NCI-H2196 (cell line): ENCODE measurements at regions not wholly inside any gene's neighbourhood (a gene's known extent, or its start where the extent isn't known, plus 50 kb on each side); places are given as distances from the start of the nearest gene placed in this dataset.
"Not testable (repeated sequence)": the region's sequence is repeated elsewhere in the genome, so short reads cannot be mapped to it uniquely, and the experiment has no call there.

Experiments
- DNase-seq: peaks from one replicate; lab custom pipeline; 2025; ENCODE audit not compliant: unreplicated experiment; lab: John Stamatoyannopoulos, UW

DNA sequence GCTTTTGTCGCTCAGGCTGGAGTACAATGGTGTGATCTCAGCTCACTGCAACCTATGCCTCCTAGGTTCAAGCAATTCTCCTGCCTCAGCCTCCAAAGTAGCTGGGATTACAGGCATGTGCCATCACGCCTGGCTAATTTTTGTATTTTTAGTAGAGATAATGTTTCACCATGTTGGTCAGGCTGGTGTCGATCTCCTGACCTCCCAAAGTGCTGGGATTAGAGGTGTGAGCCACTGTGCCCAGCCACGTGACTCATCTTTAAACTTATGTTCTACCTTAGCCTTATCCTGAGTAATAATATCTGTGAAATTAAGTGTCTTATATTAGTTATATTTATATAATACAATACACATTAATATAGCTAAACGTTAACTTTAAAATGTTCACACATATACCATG is 101.2 kb upstream of the CADM1 start:
- DNase-seq = not testable (repeated sequence)

DNA sequence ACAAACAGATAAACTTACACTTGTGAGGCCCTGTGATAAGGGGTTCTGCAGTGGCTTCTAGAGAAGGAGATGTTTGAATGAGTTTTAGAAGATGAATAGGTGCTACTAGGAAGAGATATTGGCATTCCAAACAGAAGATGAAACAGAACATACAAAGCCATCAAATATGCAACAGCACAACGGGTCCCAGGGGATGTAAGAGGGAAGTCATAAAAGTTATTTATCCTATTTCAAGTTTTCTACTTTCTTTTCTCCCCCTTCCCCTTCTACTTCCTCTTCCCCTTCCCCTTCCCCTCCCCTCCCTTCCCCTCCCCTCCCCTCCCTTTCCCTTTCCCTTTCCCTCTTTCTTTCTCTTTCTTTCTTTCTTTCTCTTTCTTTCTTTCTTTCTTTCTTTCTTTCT is 94.9 kb upstream of the CADM1 start:
- no peak for DNase-seq

DNA sequence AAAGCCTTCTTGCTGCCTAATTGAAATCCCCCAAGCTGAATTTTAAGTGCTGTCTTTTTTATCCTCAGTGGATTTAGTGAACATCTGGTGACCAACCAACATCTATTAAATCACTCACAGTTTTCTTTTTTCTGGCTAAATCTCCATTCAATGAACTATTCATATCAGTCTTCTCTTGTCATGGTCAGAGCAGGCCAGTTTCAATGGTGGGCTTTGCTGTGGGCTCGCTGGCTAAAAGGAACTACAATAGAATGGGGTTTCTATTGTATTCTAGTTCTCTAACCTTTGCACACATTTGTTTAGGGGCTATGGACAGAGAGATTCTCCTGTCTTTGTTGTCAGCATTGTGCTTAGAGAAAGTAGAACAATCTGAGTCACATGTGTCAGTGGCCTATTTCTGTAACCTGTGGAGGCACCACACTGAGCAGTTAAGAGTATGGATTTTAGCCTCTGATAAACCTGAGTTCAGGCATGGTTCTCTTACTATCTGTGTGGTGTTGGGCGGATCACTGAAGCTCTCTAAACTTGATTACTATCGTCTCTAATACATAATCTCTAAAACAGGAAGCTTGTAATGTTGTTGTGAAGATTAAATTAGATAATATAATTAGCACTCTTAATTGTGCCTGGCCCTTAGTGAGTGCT is 94.2 kb upstream of the CADM1 start:
- DNase-seq = no peak

DNA sequence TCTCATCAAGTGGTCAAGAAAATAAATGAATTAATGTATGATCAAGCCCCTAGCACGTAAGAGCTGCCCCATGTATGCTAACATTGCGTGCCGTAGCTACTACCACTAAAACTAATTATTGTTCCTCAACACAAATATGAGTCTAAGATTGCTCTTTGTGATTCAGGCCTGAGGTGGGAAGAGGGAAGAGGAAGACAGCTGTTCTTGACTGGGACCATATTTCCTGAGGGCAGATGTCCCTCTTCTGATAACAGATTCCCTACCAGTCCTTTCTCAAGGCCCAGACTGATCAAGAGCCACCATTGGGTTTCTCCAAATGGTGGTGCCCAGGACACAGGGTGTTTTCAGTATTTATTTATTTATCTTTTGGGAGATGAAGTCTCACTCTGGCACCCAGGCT is 87.2 kb upstream of the CADM1 start:
- no peak for DNase-seq

DNA sequence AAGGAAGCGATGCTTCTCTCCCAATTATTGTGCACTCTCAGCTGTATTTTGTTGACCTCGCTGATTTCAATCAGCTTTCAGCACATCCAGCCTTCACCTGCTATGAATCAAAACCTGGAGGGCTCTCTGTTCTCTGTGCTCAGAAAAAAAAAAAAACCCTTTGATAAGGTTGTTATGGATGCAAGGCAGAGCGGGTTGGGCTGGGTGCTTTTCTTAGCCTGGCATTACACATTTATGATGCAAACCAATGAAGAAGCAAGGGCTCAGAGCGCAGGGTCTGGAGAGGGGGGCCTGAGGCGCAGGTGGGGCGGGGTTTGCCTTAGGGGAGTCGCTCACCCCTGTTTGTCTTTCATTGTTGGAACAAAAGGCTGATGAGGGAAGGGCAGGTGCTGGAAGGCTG is 86.0 kb upstream of the CADM1 start:
- DNase-seq = no peak

DNA sequence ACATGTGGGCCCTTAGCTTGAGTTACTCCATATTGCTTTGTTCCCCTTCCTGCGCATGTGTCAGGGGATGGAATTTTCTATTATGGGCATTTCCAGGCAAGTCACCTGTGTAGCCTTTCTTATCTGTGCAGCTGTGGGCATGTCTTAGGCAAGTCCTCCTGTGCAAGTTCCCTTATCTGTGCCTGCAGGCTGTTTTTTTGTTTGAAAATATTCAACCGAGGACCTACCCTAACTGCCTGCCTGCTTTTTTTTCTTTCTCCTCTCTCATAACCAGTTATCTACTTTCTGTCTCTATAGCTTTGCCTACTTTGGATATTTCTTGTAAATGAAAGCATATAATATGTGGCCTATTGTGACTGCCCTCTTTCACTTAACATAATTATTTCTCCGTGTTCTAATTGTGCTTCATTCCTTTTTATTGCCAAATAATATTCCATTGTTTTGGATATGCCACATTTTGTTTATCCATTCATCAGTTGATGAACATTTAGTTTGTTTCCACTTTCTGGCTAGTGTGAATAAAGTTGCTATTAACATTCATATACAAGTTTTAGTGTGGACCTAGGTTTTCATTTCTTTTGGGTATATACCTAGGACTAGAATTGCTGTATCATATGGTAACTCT is 83.6 kb upstream of the CADM1 start:
- no peak for DNase-seq

DNA sequence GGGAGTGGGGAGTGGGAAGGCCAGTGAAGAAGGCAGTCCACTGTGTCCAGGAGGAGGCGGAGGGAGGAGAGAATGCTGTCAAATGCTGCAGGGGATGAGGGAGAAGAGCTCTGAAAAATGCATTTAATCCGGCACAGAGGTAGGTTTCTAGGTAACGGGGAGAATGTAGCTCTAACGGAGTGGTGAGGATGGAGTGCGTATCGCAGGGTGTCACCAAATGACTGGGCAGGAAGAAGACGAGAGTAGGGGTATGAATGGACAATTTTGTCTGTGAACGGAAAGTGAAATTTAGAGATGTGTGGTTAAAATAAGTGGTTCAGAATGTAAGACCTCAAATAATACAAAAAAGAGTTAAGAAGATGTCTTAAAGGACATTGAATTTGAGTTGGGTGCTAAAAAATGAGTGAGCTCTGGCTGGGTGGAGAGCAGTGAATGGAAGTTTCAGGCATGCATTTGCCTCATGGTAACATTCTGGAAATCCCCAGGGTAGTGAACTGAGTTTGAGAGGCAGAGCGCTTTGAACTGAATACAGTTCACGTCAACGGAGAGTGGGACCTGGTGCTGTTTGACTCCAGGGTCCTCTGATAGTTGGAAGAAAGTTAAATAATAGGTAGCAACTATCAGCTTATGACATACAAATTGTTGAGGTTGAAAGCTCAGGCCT is 81.3 kb upstream of the CADM1 start:
- no peak for DNase-seq

DNA sequence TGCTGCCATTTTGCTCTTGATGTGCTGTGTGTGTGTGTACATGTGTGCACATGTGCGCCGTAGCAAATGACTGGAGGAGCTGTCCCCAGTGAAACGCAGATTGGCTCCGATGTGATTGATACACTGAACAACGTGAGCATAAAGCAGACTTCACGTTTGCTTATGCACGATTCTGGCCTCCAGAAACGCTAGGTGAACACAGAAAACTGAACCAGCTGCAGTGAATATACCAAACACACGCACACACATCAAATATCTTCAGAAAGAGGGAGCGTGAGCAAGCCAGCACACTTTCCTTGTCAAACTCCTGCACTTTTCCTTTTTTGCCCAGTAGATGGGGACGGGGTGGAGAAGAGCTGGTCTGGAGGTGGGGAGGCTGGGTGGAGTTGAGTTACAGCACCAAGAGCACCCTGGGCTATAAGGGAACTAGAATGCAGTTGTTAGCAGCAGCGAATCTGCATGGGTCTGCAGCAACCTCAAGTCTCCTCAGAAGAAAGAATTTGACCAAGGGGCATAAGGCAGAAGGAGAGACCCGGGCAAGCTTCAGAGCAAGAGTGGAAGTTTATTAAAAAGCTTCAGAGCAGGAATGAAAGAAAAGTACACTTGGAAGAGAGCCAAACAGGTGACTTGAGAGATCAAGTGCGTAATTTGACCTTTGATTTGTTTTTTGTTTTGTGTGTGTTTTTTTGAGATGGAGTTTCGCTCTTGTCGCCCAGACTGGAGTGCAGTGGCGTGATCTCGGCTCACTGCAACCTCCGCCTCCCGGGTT is 77.8 kb upstream of the CADM1 start:
- DNase-seq = peak; percentile 66

DNA sequence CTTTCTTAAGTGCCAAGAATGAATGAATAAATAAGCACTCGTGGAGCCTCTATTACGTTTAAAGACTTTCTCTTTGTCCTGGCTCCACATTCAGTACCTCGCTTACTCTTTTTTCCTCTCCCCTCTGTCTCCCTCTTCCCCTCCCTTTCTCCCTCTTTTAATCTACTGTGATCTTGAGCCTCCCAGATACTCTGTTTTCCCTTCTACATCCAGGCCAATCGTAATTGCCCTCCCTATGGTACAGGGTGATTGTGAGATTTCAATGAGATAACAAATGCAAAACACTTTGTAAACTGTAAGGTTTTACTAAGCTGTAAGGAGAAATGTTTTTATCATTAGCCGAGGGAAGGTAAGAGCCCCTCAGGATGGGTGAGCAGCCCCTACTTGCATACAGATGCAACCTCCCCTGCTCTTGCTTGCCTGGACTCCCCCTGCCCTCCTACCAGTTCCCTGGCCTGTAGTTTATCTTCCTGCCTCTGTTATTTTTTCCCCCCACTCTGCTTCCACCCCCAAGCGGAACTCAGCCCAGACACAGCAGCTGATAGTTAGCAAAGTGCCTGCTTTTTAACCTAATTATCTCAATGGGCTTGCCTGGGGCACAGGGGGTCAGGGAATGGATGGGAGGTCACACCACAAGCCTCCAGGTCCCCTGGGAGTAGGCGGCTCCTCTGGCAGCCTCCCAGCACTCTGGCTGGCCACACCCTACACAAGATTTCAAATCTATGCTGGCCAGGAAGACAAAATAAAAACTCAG is 76.9 kb upstream of the CADM1 start:
- peak; percentile 33 for DNase-seq

DNA sequence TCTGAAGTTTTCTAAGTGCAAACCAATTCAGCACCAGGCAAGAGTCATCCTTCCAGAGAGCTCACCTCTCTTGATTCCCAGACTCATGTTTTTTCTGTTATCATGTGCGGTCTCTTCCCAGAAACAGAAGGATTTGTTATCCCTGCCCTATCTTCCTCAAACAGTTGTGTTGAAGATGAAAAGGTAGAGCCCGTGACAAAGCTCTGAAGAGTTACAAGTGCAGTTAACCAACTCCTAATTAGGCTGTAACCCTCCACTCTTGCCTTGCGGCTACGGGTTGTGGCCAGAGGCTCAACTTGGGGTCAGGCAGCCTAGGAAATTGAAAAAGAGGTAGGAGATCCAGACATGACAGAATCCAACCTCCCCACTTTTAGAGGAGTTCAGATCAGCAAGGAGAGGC is 76.2 kb upstream of the CADM1 start:
- no peak for DNase-seq

DNA sequence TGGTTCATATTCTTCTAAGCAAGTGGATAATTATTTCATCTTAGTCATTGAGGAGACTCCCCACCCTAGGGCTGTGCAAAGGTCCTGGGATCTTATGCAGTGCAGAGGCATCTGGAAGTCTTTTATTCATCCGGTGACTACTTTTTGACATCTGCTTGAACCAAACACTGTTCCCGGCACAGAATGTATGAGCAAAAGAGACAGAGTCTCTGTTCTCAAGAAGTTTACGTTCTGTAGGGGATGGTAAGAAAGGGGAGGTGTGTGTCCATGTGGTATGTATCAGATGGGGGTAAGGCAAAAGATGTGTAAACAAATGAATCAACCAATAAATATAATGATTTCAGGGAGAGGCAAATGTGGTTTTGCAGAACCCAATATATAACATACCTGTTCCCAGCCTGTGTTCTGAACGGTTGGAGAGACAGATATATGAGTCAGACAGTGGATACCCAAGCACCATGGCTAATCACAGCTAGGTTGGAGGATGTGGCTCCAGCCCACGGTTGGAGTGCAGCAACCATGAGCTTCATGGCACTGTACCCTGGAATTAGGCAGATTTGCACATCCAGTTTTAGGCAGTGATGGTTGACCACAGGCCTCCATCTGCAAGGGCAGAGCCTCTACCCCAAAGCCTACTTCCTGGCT is 75.1 kb upstream of the CADM1 start:
- no peak for DNase-seq

DNA sequence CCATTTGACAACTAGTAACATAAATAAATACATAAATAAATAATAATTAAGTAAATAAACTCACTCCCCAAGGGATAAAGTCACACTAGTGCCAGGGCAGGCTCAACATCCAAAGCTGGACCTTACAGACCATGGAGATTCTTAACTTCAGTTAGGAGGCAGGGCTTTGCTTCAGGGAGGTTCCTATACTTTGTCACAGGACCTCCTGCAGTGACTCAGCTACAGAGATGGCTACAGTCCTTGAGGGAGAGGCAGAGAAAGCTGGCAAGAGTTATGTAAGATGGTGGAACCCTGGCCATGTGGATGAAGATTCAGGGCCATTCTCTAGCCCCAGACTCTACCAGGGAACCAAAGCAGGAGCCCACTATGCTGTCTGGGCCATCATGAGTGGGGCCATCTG is 74.1 kb upstream of the CADM1 start:
- DNase-seq = no peak

DNA sequence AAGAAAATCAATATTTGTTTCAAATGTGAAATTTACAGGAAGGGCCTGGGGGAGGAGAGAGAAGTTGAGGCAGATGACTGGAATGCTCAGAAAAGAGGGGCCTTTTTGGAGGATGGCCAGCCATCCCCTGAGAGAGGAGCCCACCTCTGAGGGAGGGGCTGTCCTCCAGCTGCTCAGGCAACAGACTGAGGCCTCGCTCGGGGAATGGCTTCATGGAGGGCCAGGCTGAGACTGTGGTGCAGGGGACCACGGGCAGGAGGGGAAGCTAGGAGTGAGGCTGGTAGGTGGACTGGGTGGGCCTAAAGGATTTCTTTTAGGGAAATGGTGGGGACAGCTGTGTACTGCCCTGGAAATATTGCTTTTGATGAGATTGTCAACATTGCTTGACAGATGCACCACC is 73.5 kb upstream of the CADM1 start:
- no peak for DNase-seq

DNA sequence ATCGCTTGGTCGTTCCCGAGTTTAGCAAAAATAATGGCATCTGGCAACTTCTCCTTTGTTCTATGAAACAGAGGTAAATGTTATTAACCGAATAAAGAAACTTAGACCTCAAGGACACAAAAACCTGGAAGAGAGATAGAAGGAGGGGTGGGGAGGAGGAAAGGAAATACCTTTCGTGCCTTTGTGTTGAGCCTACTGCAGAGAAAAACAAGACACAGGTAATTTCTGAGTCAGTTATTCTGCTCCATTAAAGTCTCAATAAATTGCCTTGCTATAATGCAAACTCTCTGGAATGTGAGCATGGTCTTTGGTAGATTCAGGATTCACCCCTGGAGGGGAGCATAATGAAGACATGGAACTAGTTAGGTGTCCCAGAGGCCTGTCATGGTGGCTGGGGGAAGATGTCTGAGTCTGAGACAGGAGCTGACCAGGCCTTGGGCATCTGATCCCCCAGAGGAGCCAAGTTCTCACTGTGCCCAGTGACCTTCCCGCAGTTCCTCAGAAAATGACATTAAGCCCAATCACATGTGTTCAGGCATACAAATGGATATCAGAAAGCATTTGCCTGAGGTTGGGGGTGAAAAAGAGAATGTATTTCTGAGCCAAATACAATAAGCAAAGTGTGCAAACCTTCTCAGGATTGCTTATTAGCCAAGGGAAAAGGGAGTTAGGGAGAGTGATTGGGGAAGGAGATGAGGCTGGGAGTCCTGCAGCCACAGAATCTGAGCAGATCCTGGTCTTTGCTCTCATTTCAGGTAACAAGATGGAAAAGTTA is 72.6 kb upstream of the CADM1 start:
- no peak for DNase-seq

DNA sequence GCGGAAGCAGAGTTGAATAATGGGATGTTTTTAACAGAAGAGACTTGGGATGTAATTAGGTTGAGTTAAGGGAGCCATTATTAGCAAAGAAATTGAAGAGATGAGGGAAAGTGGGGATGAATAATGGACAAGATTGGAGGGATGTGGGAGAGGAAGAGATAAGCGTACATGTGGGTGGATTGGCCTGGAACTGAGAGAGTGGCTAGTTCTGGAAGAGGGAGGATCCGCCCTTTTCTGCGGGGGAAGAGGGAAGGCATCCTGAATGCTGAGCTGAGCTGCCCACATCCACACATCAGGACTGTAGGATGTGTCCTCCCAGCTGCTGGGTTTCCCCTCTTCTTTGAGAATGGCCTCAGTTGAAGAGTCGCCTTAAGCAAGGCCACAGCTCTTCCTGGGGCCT is 68.3 kb upstream of the CADM1 start:
- no peak for DNase-seq

DNA sequence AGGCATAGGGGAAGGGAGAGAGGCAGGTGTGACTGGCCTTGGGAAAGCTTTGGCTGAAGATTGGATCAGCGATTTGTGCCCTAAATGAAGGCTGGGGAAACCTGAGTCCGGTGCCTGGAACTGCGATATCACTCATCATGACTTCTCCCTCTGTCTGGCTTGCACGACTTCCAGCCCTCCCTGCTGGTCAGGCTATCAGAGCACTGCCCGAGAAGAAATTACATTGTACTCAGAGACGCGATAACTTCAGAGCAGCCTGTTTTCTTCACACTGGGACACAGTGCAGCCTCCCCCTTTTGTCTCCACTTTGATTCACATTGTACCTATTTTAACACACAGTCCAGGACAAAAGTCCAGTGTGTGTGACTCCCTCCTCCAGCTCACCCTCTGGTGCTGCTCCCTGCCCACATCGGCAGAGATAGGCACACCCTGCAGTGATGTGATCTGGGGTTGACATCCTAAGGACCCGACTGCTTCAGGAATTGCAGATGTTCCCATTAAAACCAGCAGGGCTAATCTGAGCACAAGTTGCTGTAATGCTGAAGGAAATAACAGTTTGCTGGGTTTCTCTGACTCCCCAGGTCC is 62.1 kb upstream of the CADM1 start:
- no peak for DNase-seq

DNA sequence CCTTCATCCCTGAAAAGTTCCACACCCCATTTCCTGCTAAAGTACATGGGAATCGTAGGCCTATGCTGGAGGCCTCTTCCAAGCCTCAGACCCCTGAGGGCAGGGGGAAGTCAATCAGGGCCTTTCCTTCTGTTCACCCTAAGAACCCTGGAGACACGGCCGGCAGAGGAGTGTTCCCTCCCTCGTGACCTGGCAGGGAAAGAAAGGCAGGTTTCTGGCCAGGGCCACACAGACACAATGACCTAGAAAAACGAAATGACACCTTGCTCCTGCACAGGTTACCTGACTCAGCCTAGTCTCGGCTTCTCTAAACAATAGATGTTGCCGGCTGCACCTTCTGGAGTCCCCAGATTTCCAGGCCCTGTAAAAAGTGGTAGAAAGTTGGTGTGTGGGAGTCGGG is 60.6 kb upstream of the CADM1 start:
- no peak for DNase-seq

DNA sequence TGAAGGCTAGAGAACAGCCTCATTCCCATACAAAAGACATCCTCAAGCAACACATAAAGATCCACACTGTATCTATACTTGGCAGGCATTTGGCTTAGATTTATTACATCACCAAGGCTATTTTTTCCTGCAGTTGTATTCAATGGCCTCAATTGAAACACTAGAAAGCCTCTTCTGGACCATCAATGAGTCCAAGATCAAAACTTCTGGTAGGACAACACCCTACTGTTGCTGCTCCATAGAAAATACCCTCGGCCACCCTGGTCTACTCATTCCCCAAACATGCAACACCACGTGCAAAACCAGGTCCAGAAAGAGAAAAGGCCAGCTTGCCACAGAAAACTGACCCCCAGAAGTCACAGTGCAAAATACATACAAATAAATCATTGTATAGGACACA is 56.9 kb upstream of the CADM1 start:
- DNase-seq = no peak

DNA sequence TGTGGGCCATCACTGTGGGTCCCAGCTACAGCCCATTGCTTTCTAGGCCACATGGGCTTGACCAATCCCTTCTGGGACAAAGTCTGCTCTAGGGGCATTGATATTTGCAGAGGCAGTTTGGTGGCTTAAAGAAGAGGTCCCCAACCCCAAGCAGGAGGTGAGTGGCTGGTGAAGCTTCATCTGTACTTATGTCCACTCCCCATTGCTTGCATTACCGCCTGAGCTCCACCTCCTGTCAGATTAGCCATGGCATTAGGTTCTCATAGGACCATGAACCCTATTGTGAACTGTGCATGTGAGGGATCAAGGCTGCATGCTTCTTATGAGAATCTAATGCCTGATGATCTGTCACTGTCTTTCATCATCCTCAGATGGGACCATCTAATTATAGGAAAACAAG is 54.4 kb upstream of the CADM1 start:
- no peak for DNase-seq

DNA sequence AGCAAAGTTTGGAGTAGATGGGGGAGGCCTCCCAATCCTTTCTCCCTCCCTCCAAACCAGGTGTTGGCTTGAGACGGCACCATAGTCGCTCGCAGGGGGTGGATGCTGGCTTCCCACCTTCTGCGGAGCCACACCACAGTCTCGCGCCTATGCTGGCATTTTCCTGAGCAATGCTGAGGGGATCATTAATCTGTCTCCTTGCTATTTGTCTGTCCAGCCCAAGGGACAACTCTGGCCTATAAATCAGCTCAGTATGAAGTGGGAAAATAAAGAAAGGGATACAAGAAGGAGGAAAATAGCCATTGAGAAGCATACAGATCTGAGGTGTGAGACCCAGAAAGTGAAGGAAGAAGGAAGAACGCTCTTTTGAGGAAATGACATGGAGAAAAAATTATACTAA is 53.5 kb upstream of the CADM1 start:
- no peak for DNase-seq
